MM.1S (cell line): ENCODE measurements at regions not wholly inside any gene's neighbourhood (a gene's known extent, or its start where the extent isn't known, plus 50 kb on each side); places are given as distances from the start of the nearest gene placed in this dataset.

Source experiments
- DNase-seq: peaks from one replicate; pipeline ENCODE4 v3.0.0-alpha.2; 2015
- H2AFZ ChIP-seq: fragments of 300-600 bp; sonication (generic); 2 replicates; pipeline ENCODE4 v1.6.0; 2016; ENCODE audit warnings: antibody characterized with exemption, low read length
- H3F3A ChIP-seq: fragments of 300-600 bp; sonication (generic); 2 replicates; pipeline ENCODE4 v1.6.1; 2016; ENCODE audit warnings: mild to moderate bottlenecking, antibody characterized with exemption, low read length, moderate library complexity, mixed read lengths; ENCODE audit not compliant: insufficient read depth
- H3K27ac ChIP-seq: fragments of 300-600 bp; sonication (generic); 2 replicates; pipeline ENCODE4 v1.5.1; 2016; ENCODE audit warnings: mild to moderate bottlenecking, low read length
- H3K27me3 ChIP-seq: fragments of 300-600 bp; sonication (generic); replicated peaks from 2 replicates; pipeline ENCODE4 v1.6.0; 2016; ENCODE audit warnings: low read length; ENCODE audit not compliant: insufficient read depth
- H3K36me3 ChIP-seq: fragments of 300-600 bp; sonication (generic); replicated peaks from 2 replicates; pipeline ENCODE4 v1.6.1; 2016; ENCODE audit warnings: mild to moderate bottlenecking, low read length, mixed read lengths; ENCODE audit not compliant: insufficient read depth
- H3K4me1 ChIP-seq: fragments of 300-600 bp; sonication (generic); 2 replicates; pipeline ENCODE4 v1.6.1; 2016; ENCODE audit warnings: low read length, mixed read lengths
- H3K4me2 ChIP-seq: fragments of 300-600 bp; sonication (generic); 2 replicates; pipeline ENCODE4 v1.6.0; 2016; ENCODE audit warnings: low read depth, low read length
- H3K4me3 ChIP-seq: fragments of 300-600 bp; sonication (generic); 2 replicates; pipeline ENCODE4 v1.5.1; 2016; ENCODE audit warnings: low read length, mixed read lengths
- H3K79me2 ChIP-seq: fragments of 300-600 bp; sonication (generic); 2 replicates; pipeline ENCODE4 v1.6.1; 2016; ENCODE audit warnings: mixed run types, low read length, mixed read lengths
- H3K9ac ChIP-seq: fragments of 300-600 bp; sonication (generic); 2 replicates; pipeline ENCODE4 v1.6.1; 2016; ENCODE audit warnings: low read length, mixed read lengths
- H3K9me2 ChIP-seq: fragments of 300-600 bp; sonication (generic); replicated peaks from 2 replicates; pipeline ENCODE4 v1.6.1; 2016; ENCODE audit warnings: mild to moderate bottlenecking, low read length, mixed read lengths; ENCODE audit not compliant: insufficient read depth
- H3K9me3 ChIP-seq: fragments of 300-600 bp; sonication (generic); replicated peaks from 2 replicates; pipeline ENCODE4 v1.6.1; 2016; ENCODE audit warnings: mild to moderate bottlenecking, low read length, mixed read lengths; ENCODE audit not compliant: insufficient read depth
- H4K20me1 ChIP-seq: fragments of 300-600 bp; sonication (generic); 2 replicates; pipeline ENCODE4 v1.6.1; 2016; ENCODE audit warnings: mild to moderate bottlenecking, low read length, moderate library complexity, mixed read lengths; ENCODE audit not compliant: insufficient read depth
- CTCF ChIP-seq: fragments of 300-600 bp; sonication (generic); IDR thresholded peaks from 2 replicates; pipeline ENCODE4 v1.5.1; 2016; ENCODE audit warnings: antibody characterized with exemption, low read length, mixed read lengths
- EZH2 ChIP-seq: fragments of 300-600 bp; sonication (generic); optimal IDR thresholded peaks from 2 replicates; pipeline ENCODE3; 2017; ENCODE audit warnings: low read depth, mild to moderate bottlenecking, antibody characterized with exemption, low read length, mixed read lengths
- EZH2phosphoT487 ChIP-seq: fragments of 300-600 bp; sonication (generic); IDR thresholded peaks from 2 replicates; pipeline ENCODE4 v1.6.1; 2018; ENCODE audit warnings: antibody characterized with exemption, low read length

DNA sequence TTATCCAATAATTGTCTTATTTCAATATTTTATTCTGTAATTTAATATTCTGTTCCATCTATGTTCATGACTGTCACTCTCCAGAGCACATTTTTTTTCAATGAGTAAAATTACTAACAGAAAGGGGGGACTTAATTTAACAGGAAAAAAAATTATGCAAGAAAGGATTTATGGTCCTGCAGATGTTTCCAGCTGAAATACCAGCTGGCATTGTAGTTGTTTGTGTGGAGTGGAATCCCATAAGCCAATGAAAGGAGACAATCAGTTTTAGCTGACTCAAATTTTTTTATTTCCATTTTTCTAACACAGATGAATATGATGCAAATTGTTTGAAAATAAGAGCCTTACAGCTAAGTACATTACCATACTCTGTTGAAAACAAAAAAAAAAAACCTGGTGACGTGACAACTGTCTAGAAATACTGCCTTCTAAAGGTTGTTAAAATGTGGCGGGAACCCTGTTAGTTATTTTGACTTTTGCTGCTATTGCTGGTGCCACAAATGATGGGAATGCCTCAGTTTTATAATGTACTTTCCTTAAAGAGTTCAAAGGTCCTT lies 389.1 kb downstream of the ETS1 start:
- TF ChIP-seq EZH2 (no peak), CTCF (no peak), EZH2phosphoT487 (no peak)
- no peak overlapping the region for H3K4me2 ChIP-seq

DNA sequence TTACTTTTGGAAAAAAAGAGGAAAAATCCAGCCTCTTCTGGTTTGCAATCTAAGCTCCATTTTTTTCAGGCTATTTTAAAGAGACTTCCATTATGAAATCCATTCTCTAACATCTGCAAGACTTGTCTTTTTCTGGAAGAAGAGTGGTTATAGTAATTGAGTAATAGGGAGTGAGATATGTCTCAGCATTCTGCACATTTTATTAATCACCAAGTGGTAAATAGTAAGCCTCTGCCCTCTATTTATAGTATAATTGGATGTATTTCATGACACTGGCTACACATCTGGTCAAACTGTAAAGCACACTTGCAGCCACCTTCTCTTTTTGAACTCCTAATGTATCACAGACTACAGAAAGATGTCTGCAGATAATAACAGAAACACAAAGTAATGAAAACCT lies 391.1 kb downstream of the ETS1 start:
- H3K27me3 ChIP-seq: no peaks in the 10 kb centered on the region
- H3K36me3 ChIP-seq: no peaks in the 10 kb centered on the region
- no peaks in the 10 kb centered on the region for H4K20me1 ChIP-seq
- H3K4me1 ChIP-seq: no peaks in the 10 kb centered on the region
- no peaks in the 10 kb centered on the region for H3K9me2 ChIP-seq
- no peak for DNase-seq
- H3K79me2 ChIP-seq: no peaks in the 10 kb centered on the region
- no peaks in the 10 kb centered on the region for H3F3A ChIP-seq
- no peak overlapping the region for H3K27ac ChIP-seq
- H3K4me3 ChIP-seq: no peak overlapping the region
- H3K4me2 ChIP-seq: no peak overlapping the region
- no peak overlapping the region for H2AFZ ChIP-seq
- TF ChIP-seq EZH2phosphoT487: no peak
- no peak for TF ChIP-seq CTCF
- no peak for TF ChIP-seq EZH2
- H3K9me3 ChIP-seq: no peaks in the 10 kb centered on the region
- H3K9ac ChIP-seq: no peak overlapping the region

More for the DNA sequence above, 389.1 kb downstream of the ETS1 start:
- H2AFZ ChIP-seq: no peak overlapping the region
- H3K9me3 ChIP-seq: no peaks in the 10 kb centered on the region
- no peaks in the 10 kb centered on the region for H3K79me2 ChIP-seq
- H3K36me3 ChIP-seq: no peaks in the 10 kb centered on the region
- H3K9ac ChIP-seq: no peak overlapping the region
- H3K9me2 ChIP-seq: no peaks in the 10 kb centered on the region
- H4K20me1 ChIP-seq: no peaks in the 10 kb centered on the region
- no peaks in the 10 kb centered on the region for H3F3A ChIP-seq
- H3K4me3 ChIP-seq: no peak overlapping the region
- H3K4me1 ChIP-seq: no peaks in the 10 kb centered on the region
- no peaks in the 10 kb centered on the region for H3K27me3 ChIP-seq
- DNase-seq: no peak
- no peak overlapping the region for H3K27ac ChIP-seq

- H2AFZ ChIP-seq: no peak overlapping the region
- H3K9me2 ChIP-seq: no peaks in the 10 kb centered on the region
- H3K27ac ChIP-seq: no peak overlapping the region
- no peaks in the 10 kb centered on the region for H3F3A ChIP-seq
- H3K4me1 ChIP-seq: no peaks in the 10 kb centered on the region
- H3K79me2 ChIP-seq: no peaks in the 10 kb centered on the region
- H4K20me1 ChIP-seq: no peaks in the 10 kb centered on the region
- no peaks in the 10 kb centered on the region for H3K36me3 ChIP-seq
- no peaks in the 10 kb centered on the region for H3K9me3 ChIP-seq
- DNase-seq: no peak
- H3K27me3 ChIP-seq: no peaks in the 10 kb centered on the region
- no peak overlapping the region for H3K4me2 ChIP-seq
- H3K4me3 ChIP-seq: no peak overlapping the region
- no peak overlapping the region for H3K9ac ChIP-seq
- TF ChIP-seq EZH2phosphoT487 (no peak), CTCF (no peak), EZH2 (no peak)
Observed at GRCh38 chr11:128195756-128196155, 391.6 kb downstream of the ETS1 start.
